ENCODE measurements at regions not wholly inside any gene's neighbourhood (a gene's known extent, or its start where the extent isn't known, plus 50 kb on each side); places are given as distances from the start of the nearest gene placed in this dataset.

GRCh38 chr14:38330275-38330674 lies 74.4 kb upstream of the CLEC14A start (continued):
- TF ChIP-seq THAP12 (CRISPR knock-in tag; IDR thresholded peaks at IDR 0.05) (no peak), NCOA1 (IDR thresholded peaks at IDR 0.05; ENCODE audit: low read depth) (no peak)

- ATAC-seq (no peak), DNase-seq (ENCODE audit: extremely low read depth in 1 of 4, low spot score in 3 of 4) (no peak), FAIRE-seq (no peak)
- no peak for TF ChIP-seq ZNF668 (CRISPR knock-in tag; IDR thresholded peaks at IDR 0.05)
- no peak for TF ChIP-seq ZNF277 (CRISPR knock-in tag; IDR thresholded peaks at IDR 0.05; ENCODE audit: borderline replicate concordance)
- TF ChIP-seq ZNF143 (CRISPR knock-in tag; IDR thresholded peaks at IDR 0.05) = no peak
- TF ChIP-seq E2F3 (CRISPR knock-in tag; IDR thresholded peaks at IDR 0.05) = no peak
- TF ChIP-seq CGGBP1 (CRISPR knock-in tag; IDR thresholded peaks at IDR 0.05) = no peak
- no peak for TF ChIP-seq ZHX1 (conservative IDR thresholded peaks at IDR 0.05; ENCODE audit: low read length)
- no peak for TF ChIP-seq POLR2H (tag; IDR thresholded peaks at IDR 0.05; ENCODE audit: low read depth)
- H2AFZ ChIP-seq (ENCODE audit: low read depth, low read length) = no peak overlapping the region
- intact Hi-C loops (cut with micrococcal nuclease) = no loop called here
- H3K27me3 ChIP-seq (ENCODE audit: control insufficient read depth in 2 of 2, insufficient read depth in 2 of 2, low read length in 2 of 2) = no peaks in the 10 kb centered on the region
- no TSS peak for BruUV-seq (replicated peaks)
- no peak overlapping the region for H3K4me3 ChIP-seq
- H3K79me2 ChIP-seq (ENCODE audit: control insufficient read depth, insufficient read depth, low read length) = no peaks in the 10 kb centered on the region
- ChIA-PET POLR2A (no interaction called here), CTCF (ENCODE audit: low intra/inter-chr PET ratio) (no interaction called here)
- no peak overlapping the region for H3K4me2 ChIP-seq (ENCODE audit: insufficient read depth, low read length)
- H3K9me1 ChIP-seq (ENCODE audit: control insufficient read depth, insufficient read depth, low read length) = no peaks in the 10 kb centered on the region
- H3K4me1 ChIP-seq (replicated peaks in 1 of 2; ENCODE audit: control insufficient read depth in 2 of 2, insufficient read depth in 2 of 2, low read length in 2 of 2) = no peaks in the 10 kb centered on the region
- no peak overlapping the region for H3K9ac ChIP-seq (ENCODE audit: insufficient read depth in 1 of 2, low read depth in 2 of 2, low read length in 2 of 2)
- WGBS (ENCODE audit: insufficient coverage, low coverage, missing lambda C conversion rate) = 0% methylated on average over 1 of the region's 1 CpG
- H4K20me1 ChIP-seq (replicated peaks; ENCODE audit: control insufficient read depth, insufficient read depth, low read length) = no peaks in the 10 kb centered on the region
- H3K27ac ChIP-seq (ENCODE audit: extremely low read depth, low read depth, low read length) = no peak overlapping the region
- H3K9me3 ChIP-seq (replicated peaks; ENCODE audit: control insufficient read depth, insufficient read depth, low read depth, low read length) = no peaks in the 10 kb centered on the region
- H3K36me3 ChIP-seq (ENCODE audit: control insufficient read depth, insufficient read depth, low read length) = no peaks in the 10 kb centered on the region
- in situ Hi-C loops (cut with MboI) = no loop called here
These were observed 73.4 kb upstream of the CLEC14A start for GRCh38 chr14:38329246-38329645.
